GM12878 (cell line): ENCODE measurements at regions not wholly inside any gene's neighbourhood (a gene's known extent, or its start where the extent isn't known, plus 50 kb on each side); places are given as distances from the start of the nearest gene placed in this dataset.
A peak's percentile ranks its signal among the peaks of the same experiment; 100 is the strongest.

Source experiments
- ATAC-seq: fragments of 200-7000 bp; cut with Tn5 transposase; 3 replicates; pipeline ENCODE4 v1.9.1; 2020; ENCODE audit warnings: mild to moderate bottlenecking, moderate library complexity
- BruUV-seq: library from RNA; stranded (reverse); fragments of 400-500 nt; replicated peaks from 2 replicates; lab custom pipeline; 2021; lab: Mats Ljungman, UMichigan
- CTCF ChIA-PET: fragments of 300-600 bp; sonication (Branson Sonifier 250); formaldehyde crosslinking; extraction: SDS; loops from one replicate; lab custom pipeline; 2021; ENCODE audit warnings: inconsistent platforms; lab: Yijun Ruan, JAX
- POLR2A ChIA-PET: fragments of 350-600 bp; formaldehyde crosslinking; extraction: SDS; loops from one replicate; lab custom pipeline; 2021; ENCODE audit warnings: inconsistent platforms; lab: Charles Lee
- RAD21 ChIA-PET: fragments of 300-600 bp; sonication (Branson Sonifier 250); formaldehyde crosslinking; loops from one replicate; lab custom pipeline; 2023; ENCODE audit warnings: antibody characterized with exemption; ENCODE audit not compliant: unreplicated experiment; lab: Charles Lee
- SMC1A ChIA-PET: fragments of 300-600 bp; sonication (Branson Sonifier 250); formaldehyde crosslinking; loops from one replicate; lab custom pipeline; 2023; ENCODE audit not compliant: unreplicated experiment, uncharacterized antibody; lab: Charles Lee
- DNase-seq: peaks from one replicate; pipeline ENCODE4 v3.0.0-alpha.2; 2011; ENCODE audit warnings: low read depth, low spot score
- FAIRE-seq: peaks from 3 replicates; lab custom pipeline; 2011; peaks lifted over from hg19 to GRCh38; lab: Jason Lieb, UNC
- H2AFZ ChIP-seq: 2 replicates; pipeline ENCODE4 v1.6.0; 2011; ENCODE audit warnings: low read depth, low read length, control low read depth; ENCODE audit not compliant: control insufficient read depth
- H3K27ac ChIP-seq: 2 replicates; pipeline ENCODE4 v1.5.1; 2011; ENCODE audit warnings: control low read depth; ENCODE audit not compliant: control insufficient read depth, insufficient read depth
- H3K27me3 ChIP-seq, 2 experiments: replicated peaks in 1 of 2; 2 replicates each; pipeline versions ENCODE4 v1.6.0 to v1.6.1; 2011; ENCODE audit warnings: low read length in 1 of 2; ENCODE audit not compliant: control insufficient read depth in 2 of 2, insufficient read depth in 2 of 2
- H3K36me3 ChIP-seq, 2 experiments: 2 replicates each; pipeline ENCODE4 v1.5.1; 2011; ENCODE audit warnings: low read length in 1 of 2; ENCODE audit not compliant: control insufficient read depth in 2 of 2, insufficient read depth in 2 of 2
- H3K4me1 ChIP-seq: 2 replicates; pipeline ENCODE4 v1.6.1; 2011; ENCODE audit warnings: mild to moderate bottlenecking, low read length, moderate library complexity, mixed read lengths; ENCODE audit not compliant: control insufficient read depth, insufficient read depth
- H3K4me2 ChIP-seq: 2 replicates; pipeline ENCODE4 v1.6.0; 2011; ENCODE audit warnings: control low read depth; ENCODE audit not compliant: control insufficient read depth, insufficient read depth
- H3K4me3 ChIP-seq: fragments of 200-600 bp; sonication (generic); 2 replicates; pipeline ENCODE4 v1.5.1; 2016
- H3K79me2 ChIP-seq: 2 replicates; pipeline ENCODE4 v1.6.0; 2011; ENCODE audit warnings: low read length; ENCODE audit not compliant: control insufficient read depth, insufficient read depth
- H3K9ac ChIP-seq: 2 replicates; pipeline ENCODE4 v1.8.0; 2011; ENCODE audit warnings: low read length, control low read depth, mixed read lengths; ENCODE audit not compliant: control insufficient read depth, insufficient read depth
- H3K9me3 ChIP-seq: replicated peaks from 3 replicates; pipeline ENCODE4 v1.5.1; 2011; ENCODE audit warnings: mild to moderate bottlenecking, low read length; ENCODE audit not compliant: control insufficient read depth, insufficient read depth
- H4K20me1 ChIP-seq: 2 replicates; pipeline ENCODE4 v1.6.0; 2011; ENCODE audit not compliant: control insufficient read depth, insufficient read depth
- BHLHE40 ChIP-seq, 2 experiments: fragments of 450-650 bp in 1 of 2; IDR thresholded peaks; 2 replicates each; pipeline ENCODE4 v1.6.1; 2011 to 2017; ENCODE audit warnings: low read depth in 2 of 2, borderline replicate concordance in 1 of 2, improper control_type of control experiment in 1 of 2, low read length in 1 of 2, mild to moderate bottlenecking in 1 of 2
- POLR2AphosphoS2 ChIP-seq: IDR thresholded peaks from 2 replicates; pipeline ENCODE4 v1.6.1; 2011; ENCODE audit warnings: low read depth, mild to moderate bottlenecking, low read length, improper control_type of control experiment, moderate library complexity
- TCF3 ChIP-seq: IDR thresholded peaks from 2 replicates; pipeline ENCODE4 v1.6.1; 2012; ENCODE audit warnings: low read depth, mild to moderate bottlenecking, low read length, borderline replicate concordance; ENCODE audit not compliant: insufficient read depth
- ZNF384 ChIP-seq: IDR thresholded peaks from 2 replicates; pipeline ENCODE4 v1.6.1; 2012; ENCODE audit warnings: low read depth, mild to moderate bottlenecking, low read length, improper control_type of control experiment, borderline replicate concordance
- WGBS: methylation state at CpG from one replicate; pipeline ENCODE4 v1.1.6; 2016; ENCODE audit warnings: low lambda C conversion rate; ENCODE audit not compliant: insufficient replicate concordance, insufficient coverage; ENCODE audit errors: missing lambda C conversion rate; 5-methylcytosine and 5-hydroxymethylcytosine counted together
- in situ Hi-C: fragments of 300-500 bp; cut with MboI; formaldehyde crosslinking; loops from 9 replicates; pipeline ENCODE4 v1.14.3; 2018; ENCODE audit warnings: mixed read lengths
- intact Hi-C: fragments of 100-400 bp; cut with micrococcal nuclease; formaldehyde crosslinking; loops from one replicate; pipeline ENCODE4 v1.14.2; 2022; ENCODE audit not compliant: unreplicated experiment

DNA sequence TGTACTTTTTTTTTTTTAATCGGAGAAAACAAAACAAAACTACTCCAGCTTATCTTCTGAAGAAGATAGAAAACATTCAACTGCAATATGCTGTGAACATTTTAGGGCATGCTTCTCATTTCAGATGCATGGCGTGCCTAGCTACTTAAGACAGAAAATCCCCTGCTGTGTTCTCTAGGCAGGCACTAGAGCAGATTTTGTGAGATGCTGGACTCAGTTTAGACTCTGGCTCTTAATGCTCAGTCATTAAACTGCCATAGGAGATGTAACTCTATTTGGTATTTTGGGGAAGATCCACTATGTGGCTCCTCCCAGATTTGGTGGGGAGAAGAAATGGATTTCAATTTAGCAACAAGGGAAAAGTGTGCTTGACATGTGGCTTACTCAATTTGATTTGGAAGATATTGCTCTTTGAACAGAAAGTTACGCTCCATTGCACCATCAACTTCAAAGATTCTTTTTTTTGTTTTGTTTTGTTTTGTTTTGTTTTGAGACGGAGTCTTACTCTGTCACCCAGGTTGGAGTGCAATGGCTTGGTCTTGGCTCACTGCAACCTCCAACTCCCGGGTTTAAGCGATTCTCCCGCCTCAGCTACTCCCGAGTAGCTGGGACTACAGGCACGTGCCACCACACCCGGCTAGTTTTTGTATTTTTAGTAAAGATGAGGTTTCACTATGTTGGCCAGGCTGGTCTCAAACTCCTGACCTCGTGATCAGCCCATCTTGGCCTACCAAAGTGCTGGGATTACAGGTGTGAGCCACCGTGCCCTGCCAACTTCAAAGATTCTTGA lies 62.0 kb upstream of the LEKR1 start:
- FAIRE-seq = no peak
- no peaks in the 10 kb centered on the region for H3K27me3 ChIP-seq
- in situ Hi-C loops = no loop called here
- CTCF ChIA-PET = interaction anchor here (1.0 kb wide), 2 partner anchors 10 to 373 kb away, joined by 3 read pairs; no protein-coding TSS in a partner anchor
- H2AFZ ChIP-seq = no peak overlapping the region
- TF ChIP-seq BHLHE40 (IDR thresholded peaks at IDR 0.05; ENCODE audit: borderline replicate concordance in 1 of 2, low read depth in 2 of 2, low read length in 1 of 2) (peak in 1 of 2 experiments; percentile 36; a peak in 2 of 4 replicates), TCF3 (no peak)
- TF ChIP-seq, all 136 proteins: peak for 1
- intact Hi-C loops = no loop called here
- no peak for ATAC-seq
- H3K79me2 ChIP-seq = no peaks in the 10 kb centered on the region
- no peaks in the 10 kb centered on the region for H3K9me3 ChIP-seq
- peaks cover 13% of the 10 kb centered on the region; the same call in 1 of the 2 replicates for H3K4me1 ChIP-seq
- RAD21 ChIA-PET = no interaction called here
- no peak for DNase-seq
- WGBS = 68% methylated on average over 12 of the region's 12 CpGs
- H3K4me3 ChIP-seq = no peak overlapping the region
- no peaks in the 10 kb centered on the region for H3K36me3 ChIP-seq
- BruUV-seq = no TSS peak
- SMC1A ChIA-PET = interaction anchor here (1.3 to 1.7 kb wide), 4 partner anchors 13 to 72 kb away, joined by 3 to 4 read pairs (median 4); no protein-coding TSS in a partner anchor
- H3K27ac ChIP-seq = no peak overlapping the region
- H3K4me2 ChIP-seq = peak overlapping the region; percentile 23; the same call in 1 of the 2 replicates
- H3K9ac ChIP-seq = no peak overlapping the region
- no peaks in the 10 kb centered on the region for H4K20me1 ChIP-seq
- POLR2A ChIA-PET = no interaction called here

DNA sequence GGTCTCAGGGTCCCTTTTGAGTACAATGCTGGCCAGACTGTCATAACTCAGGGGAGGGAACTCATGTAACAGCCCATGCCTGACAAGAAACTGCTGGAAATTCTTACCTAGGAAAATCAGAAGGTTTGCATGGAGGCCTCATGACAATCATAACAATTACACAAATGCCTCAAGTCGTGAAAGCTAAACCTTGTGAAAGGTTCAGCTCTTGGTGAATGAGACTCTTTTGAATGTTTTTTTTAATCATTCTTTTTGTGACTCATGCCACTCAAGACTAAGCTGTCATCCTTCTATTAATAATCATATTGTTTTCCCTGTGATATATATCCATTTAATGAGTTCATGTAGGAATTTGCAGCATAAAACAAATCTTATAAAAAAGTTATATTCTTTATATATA lies 61.4 kb upstream of the LEKR1 start:
- Histone ChIP-seq H3K9ac (no peak overlapping the region), H3K9me3 (no peaks in the 10 kb centered on the region), H3K27me3 (no peaks in the 10 kb centered on the region), H3K27ac (no peak overlapping the region), H3K4me2 (no peak overlapping the region), H2AFZ (no peak overlapping the region), H3K4me3 (no peak overlapping the region), H4K20me1 (no peaks in the 10 kb centered on the region), H3K79me2 (no peaks in the 10 kb centered on the region), H3K4me1 (peaks cover 13% of the 10 kb centered on the region; the same call in 1 of the 2 replicates), H3K36me3 (no peaks in the 10 kb centered on the region)
- ChIA-PET SMC1A (interaction anchor here (1.7 kb wide), 1 partner anchor 12 kb away, joined by 4 read pairs; no protein-coding TSS in a partner anchor), CTCF (interaction anchor here (1.0 kb wide), 1 partner anchor 372 kb away, joined by 3 read pairs; no protein-coding TSS in a partner anchor), POLR2A (interaction anchor here (0.7 kb wide), 1 partner anchor 59 kb away, joined by 4 read pairs; no protein-coding TSS in a partner anchor), RAD21 (no interaction called here)
- FAIRE-seq (no peak), DNase-seq (no peak), ATAC-seq (no peak)
- no peak for TF ChIP-seq POLR2AphosphoS2
- TF ChIP-seq ZNF384 = no peak
- BruUV-seq = no TSS peak
- in situ Hi-C loops (no loop called here), intact Hi-C loops (no loop called here)
- 92% methylated on average over 1 of the region's 1 CpG for WGBS
